Uterus (tissue), 2 donors: ENCODE measurements at regions not wholly inside any gene's neighbourhood (a gene's known extent, or its start where the extent isn't known, plus 50 kb on each side); places are given as distances from the start of the nearest gene placed in this dataset.

Experiments
- CTCF ChIP-seq, 4 experiments: fragments of 200-600 bp in 2 of 4; fragments of 450-650 bp in 2 of 4; sonication (generic) in 2 of 4; IDR thresholded peaks; one replicate each; pipeline ENCODE4 v1.5.1; 2016 to 2019; ENCODE audit warnings: antibody characterized with exemption in 4 of 4, mild to moderate bottlenecking in 2 of 4, moderate library complexity in 1 of 4
- POLR2A ChIP-seq, 2 donors: fragments of 450-650 bp; IDR thresholded peaks; one replicate each; pipeline ENCODE4 v1.6.1; 2016; ENCODE audit warnings: antibody characterized with exemption in 2 of 2, mild to moderate bottlenecking in 1 of 2, moderate library complexity in 1 of 2

GRCh38 chr13:50162567-50162966 lies 147.3 kb downstream of the KCNRG start:
- no peak for TF ChIP-seq CTCF (IDR thresholded peaks at IDR 0.05)
- TF ChIP-seq POLR2A (IDR thresholded peaks at IDR 0.05) = no peak
